D721Med (cell line): ENCODE measurements at regions not wholly inside any gene's neighbourhood (a gene's known extent, or its start where the extent isn't known, plus 50 kb on each side); places are given as distances from the start of the nearest gene placed in this dataset.

Experiments
- DNase-seq: peaks from one replicate; pipeline ENCODE4 v3.0.0; 2011; ENCODE audit warnings: low spot score; ENCODE audit not compliant: insufficient read length
- FAIRE-seq: peaks from 2 replicates; lab custom pipeline; 2011; peaks lifted over from hg19 to GRCh38; lab: Jason Lieb, UNC
- TF ChIP-seq, protein P1 (sequence below): IDR thresholded peaks from 2 replicates; pipeline ENCODE4 v1.5.1; 2012; ENCODE audit warnings: mild to moderate bottlenecking, control low read depth; ENCODE audit not compliant: insufficient read depth; ENCODE audit errors: missing control alignments

DNA sequence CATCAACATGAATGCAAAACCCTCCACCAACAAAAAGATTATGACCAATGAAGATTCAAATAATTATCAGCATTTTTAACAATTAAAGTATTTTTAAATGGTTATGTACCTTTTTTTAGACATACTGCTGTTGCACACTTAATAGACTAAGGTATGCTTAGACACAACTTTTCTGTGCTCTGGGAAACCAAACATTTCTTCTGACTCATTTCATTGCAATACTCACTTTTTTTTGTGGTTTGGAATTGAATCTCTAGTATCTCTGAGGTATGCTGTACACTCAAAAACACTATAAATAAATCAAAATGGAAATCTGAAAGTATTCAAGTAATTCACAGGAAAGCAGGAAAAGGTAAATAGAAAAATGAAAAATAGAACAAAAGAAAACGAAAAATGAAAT lies 247.9 kb upstream of the POU3F3 start:
- TF ChIP-seq, protein P1, sequence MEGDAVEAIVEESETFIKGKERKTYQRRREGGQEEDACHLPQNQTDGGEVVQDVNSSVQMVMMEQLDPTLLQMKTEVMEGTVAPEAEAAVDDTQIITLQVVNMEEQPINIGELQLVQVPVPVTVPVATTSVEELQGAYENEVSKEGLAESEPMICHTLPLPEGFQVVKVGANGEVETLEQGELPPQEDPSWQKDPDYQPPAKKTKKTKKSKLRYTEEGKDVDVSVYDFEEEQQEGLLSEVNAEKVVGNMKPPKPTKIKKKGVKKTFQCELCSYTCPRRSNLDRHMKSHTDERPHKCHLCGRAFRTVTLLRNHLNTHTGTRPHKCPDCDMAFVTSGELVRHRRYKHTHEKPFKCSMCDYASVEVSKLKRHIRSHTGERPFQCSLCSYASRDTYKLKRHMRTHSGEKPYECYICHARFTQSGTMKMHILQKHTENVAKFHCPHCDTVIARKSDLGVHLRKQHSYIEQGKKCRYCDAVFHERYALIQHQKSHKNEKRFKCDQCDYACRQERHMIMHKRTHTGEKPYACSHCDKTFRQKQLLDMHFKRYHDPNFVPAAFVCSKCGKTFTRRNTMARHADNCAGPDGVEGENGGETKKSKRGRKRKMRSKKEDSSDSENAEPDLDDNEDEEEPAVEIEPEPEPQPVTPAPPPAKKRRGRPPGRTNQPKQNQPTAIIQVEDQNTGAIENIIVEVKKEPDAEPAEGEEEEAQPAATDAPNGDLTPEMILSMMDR: no peak
- no peak for FAIRE-seq
- no peak for DNase-seq

DNA sequence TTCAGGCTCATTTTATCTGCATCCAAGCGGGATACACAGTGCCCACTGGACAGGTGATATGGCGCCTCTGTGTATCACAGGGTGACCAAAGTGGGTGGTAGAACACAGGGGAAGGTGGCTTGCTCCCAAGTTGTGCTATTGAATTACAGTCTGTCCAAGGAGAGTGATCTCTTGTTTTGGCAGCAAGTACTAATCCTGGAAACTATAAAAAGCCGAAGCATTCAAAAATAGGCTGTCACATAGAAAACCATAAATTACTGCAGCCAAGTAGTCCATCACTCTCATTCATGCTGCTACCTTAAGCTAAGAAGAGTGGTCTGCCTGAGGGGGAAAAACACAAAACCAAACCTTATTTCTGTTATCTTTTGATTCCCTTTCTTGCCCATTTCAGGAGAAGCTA lies 237.1 kb upstream of the POU3F3 start:
- FAIRE-seq: no peak
- no peak for DNase-seq
- TF ChIP-seq, protein P1: no peak

DNA sequence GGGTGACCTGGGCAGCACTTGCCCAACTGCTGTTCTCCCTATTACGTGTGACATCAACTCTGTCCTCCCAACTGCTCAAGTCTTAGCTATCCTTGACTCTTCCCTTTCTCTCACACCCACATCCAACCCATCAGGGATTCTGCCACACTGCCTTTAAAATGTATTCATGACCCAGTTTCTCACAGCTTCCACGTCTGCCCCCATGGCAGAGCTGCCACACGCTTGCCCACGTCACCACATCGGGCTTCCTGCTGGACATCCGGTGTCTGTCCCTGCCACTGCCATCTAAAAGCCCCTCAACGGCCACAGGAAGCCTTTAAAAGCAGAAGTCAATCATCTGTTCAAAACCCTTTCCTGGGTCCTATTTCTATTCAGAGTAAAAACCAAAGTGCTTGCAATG lies 233.1 kb upstream of the POU3F3 start:
- DNase-seq (no peak), FAIRE-seq (no peak)

DNA sequence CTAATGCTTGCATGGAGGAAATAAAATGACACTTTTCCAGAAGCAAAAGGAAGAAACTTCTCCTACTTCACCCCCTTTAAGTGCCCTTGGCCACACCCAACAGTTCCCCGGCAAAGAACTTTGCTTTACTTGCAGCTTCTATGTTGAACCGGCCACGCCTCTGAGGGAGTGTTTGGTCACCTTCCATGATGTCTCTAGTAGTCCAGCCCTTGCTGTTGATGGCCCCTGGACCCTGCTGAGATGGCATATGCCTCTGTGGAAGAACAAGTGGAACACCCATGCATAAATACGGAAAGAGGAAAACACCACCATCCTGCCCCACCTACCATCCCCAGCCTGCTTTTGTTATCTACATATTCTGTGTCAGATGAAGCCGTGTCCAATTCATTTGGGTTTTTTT lies 218.3 kb upstream of the POU3F3 start:
- TF ChIP-seq, protein P1: no peak
- FAIRE-seq: no peak
- no peak for DNase-seq

More for the DNA sequence above, 233.1 kb upstream of the POU3F3 start:
- TF ChIP-seq, protein P1: no peak

DNA sequence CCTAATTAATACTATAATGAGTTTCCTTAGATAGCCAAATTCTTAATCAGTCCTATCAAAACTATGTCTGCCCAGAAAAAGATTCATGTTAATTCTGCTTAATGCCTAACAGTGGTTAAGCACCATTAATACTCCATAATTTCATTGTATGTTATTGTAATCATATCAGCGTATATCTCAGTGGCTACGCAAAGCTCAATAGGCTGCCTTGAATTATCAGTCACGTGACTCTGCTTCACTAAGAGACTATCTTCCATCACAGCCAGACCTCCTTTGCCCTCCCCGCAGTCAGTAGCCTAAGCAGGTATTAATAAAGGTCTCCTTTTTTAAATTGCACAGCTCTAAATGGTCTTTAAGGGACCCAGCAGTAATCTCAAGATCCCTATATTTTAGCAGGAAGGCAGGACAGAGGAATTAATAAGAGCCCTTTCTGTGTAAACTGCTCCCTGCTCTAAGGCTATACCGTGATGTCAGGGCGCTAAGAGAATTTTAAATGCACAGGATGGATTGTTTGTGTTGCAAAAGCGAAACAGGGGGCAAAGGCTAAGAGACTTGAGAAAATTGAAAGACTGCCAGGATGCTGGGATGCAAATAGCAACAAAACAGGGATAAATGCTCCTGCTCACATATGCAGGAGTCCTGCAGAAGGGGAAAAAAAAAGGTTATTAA lies 215.6 kb upstream of the POU3F3 start:
- DNase-seq: no peak
- no peak for FAIRE-seq

DNA sequence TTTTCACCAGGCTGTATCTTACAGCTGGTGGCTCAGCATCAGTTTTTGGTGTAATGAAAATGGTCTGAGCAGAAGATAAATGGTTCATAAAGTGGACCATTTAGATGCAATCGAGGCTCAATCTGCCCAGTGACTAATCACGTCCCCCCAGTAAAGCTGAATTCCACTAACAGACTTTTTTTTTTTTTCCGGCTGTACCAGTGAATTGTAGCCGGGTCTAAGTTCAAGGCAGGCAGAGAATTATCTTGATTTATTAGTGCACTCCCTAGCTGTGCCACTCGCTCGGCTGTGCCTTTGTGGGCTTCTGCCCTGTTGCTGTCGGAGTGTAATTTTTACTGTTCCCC lies 215.1 kb upstream of the POU3F3 start:
- DNase-seq: no peak
- no peak for FAIRE-seq
- TF ChIP-seq, protein P1: no peak

More for the DNA sequence above, 215.6 kb upstream of the POU3F3 start:
- TF ChIP-seq, protein P1: no peak

DNA sequence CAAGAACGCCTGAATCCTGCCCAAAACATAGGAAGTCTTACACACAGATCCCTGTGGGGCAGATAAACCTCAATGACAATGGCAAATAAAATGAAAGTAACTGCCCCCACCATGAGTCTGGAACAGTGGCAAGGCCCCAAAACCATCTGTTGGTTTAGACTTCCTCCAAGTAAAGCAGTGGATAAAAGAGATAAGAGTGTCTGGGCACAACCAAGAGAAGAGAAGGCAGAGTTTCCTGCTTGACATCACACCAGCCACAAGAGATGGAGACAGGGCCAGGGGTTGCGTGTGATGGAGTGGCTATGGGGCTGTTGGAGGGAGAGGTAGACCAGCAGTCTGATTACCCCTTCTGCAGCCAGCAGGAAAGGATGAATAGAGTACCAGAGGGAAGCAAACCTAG lies 212.1 kb upstream of the POU3F3 start:
- FAIRE-seq (no peak), DNase-seq (no peak)
- TF ChIP-seq, protein P1: no peak
